ENCODE measurements at regions not wholly inside any gene's neighbourhood (a gene's known extent, or its start where the extent isn't known, plus 50 kb on each side); places are given as distances from the start of the nearest gene placed in this dataset.
"Not testable (repeated sequence)": the region's sequence is repeated elsewhere in the genome, so short reads cannot be mapped to it uniquely, and the experiment has no call there.

DNA sequence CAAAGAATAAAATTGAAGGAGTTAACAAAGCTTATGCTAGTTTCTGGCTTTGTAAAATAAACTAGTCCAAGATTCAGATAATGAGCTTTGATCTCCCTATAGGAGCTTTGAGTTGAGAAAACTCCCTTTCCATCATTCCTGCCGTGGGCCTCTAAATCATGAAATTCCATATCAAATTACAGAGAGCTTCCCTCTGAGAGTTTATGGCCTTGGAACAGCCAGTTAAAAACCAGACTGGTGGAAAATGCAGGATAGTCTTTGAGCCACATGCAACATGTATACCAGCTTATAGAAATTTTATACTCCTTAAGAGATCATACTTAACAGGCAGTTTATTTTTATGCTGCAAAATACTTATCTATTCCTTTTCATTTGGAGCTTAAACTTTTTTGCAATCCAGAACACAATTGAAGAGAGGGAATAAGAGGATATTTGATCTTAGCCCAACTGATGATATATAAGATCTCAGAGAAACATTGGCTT is 175.8 kb upstream of the ATP2B1 start:
- DNase-seq (ENCODE audit: low read depth, low spot score): no peak

DNA sequence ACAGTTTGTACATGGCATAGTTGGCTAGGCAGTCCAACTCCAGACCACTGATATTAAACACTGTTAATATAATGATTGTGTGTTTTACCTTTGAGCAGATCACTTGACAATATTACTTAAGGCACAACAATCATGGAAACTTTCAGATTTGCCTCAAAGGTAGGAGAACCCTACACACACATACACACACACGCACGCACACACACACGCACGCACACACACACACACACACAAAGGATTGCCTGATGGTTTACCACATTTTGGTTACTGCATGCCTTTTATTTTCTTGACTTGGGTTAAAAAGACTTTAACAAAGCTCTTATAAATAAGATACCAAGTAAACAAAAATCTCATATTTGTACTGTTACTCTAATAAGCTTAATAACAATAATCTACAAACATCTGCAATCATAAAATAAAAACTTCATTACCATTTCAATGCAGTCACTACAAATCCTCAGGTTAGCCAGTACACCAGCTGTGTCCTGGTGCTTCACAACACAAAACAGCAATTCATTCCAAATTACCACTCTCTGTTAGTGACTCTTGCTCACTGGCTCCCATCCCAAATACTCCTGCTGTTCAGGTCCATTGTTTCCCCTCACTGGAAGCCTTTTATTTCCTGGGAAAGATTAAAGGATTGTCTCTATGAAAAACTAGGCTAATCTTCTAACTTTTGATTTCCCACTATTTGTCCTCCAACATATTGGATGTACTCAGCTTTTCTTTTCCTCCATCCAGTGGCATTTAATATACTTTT is 175.2 kb upstream of the ATP2B1 start:
- DNase-seq (ENCODE audit: low read depth, low spot score): no peak

DNA sequence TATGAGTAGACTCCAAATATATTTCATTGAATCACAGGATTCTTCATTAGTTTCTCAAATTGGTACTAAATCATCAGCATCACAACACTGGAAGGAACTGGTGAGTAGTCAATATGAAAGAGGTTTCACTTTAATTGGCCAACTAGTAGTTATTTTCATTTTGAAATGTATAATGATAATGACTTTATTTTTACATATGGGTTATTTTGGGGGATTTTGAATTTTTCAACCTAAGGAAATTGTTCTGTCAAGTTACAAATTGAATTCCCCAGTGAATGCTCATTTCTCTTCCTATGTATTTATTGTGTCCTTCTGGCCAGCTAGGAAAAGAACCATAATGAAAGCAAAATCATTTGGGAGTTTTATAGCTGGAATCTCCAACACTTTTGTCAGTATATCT is 174.2 kb upstream of the ATP2B1 start:
- DNase-seq (ENCODE audit: low read depth, low spot score): no peak

DNA sequence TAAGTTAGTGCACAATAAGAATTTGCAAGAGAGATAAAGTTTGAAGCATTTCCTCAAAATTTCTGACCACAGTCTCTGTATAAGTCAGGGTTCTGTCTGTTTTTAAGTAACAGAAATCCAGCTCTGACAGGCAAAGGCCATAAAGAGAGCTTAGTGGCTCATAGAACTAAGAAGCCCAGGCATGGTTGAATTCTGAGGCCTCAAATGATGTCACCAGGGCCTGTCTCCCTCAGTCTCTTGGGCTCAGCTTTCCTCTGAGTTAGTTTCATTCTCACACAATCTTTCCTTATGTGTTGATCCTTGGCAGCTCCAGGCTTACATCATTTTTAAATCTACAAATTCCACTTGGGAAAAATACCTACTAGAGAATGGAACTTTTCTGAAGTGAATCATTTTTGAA is 173.4 kb upstream of the ATP2B1 start:
- DNase-seq (ENCODE audit: low read depth, low spot score): no peak

GRCh38 chr12:89880690-89881350 is 172.2 kb upstream of the ATP2B1 start:
- no peak for DNase-seq (ENCODE audit: low read depth, low spot score)

- no peak for DNase-seq (ENCODE audit: low read depth, low spot score)
These were observed 171.1 kb upstream of the ATP2B1 start for GRCh38 chr12:89879766-89880165.

GRCh38 chr12:89878950-89879349 is 170.3 kb upstream of the ATP2B1 start:
- no peak for DNase-seq (ENCODE audit: low read depth, low spot score)

DNA sequence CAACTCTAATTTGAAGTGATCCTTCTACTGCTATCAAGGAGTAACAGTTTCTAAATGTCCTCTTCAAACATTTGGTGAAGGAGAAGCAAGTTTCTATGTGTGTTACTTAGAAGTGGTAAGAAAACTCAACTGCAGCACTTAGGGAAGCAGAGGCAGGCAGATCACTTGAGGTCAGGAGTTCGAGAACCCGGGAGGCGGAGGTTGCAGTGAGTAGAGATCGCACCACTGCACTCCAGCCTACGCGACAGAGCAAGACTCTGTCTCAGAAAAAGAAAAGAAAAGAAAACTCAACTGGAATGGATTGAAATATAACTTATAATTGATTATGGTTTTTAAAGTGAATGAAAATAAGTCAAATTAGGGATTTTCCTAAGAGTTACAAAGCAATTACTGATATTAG is 169.7 kb upstream of the ATP2B1 start:
- DNase-seq (ENCODE audit: low read depth, low spot score): no peak

GRCh38 chr12:89877671-89878070 is 169.0 kb upstream of the ATP2B1 start:
- DNase-seq (ENCODE audit: low read depth, low spot score): no peak

DNA sequence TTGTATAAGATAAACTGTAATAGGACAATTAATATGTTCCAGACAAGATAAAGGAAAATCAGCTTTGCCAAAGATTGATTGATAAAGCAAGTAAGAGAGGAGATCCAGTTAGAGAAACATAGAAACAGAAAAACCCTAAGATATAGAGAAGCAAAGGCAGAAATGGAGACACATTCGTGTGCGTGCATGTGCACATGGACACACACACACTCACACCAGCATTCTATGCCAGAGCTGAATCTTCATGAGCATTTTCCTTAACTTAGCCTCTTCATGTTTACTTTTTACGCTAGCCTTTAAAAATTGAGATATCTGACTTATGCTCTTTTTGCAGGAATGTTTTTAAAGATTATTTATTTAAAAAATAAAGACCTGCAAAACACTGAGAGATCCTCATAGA is 168.5 kb upstream of the ATP2B1 start:
- no peak for DNase-seq (ENCODE audit: low read depth, low spot score)

- DNase-seq (ENCODE audit: low read depth, low spot score): no peak
These were observed 167.2 kb upstream of the ATP2B1 start for GRCh38 chr12:89875809-89876208.

GRCh38 chr12:89875225-89875624 is 166.6 kb upstream of the ATP2B1 start:
- DNase-seq (ENCODE audit: low read depth, low spot score): no peak

GRCh38 chr12:89874146-89874545 is 165.5 kb upstream of the ATP2B1 start:
- DNase-seq (ENCODE audit: low read depth, low spot score): no peak

DNA sequence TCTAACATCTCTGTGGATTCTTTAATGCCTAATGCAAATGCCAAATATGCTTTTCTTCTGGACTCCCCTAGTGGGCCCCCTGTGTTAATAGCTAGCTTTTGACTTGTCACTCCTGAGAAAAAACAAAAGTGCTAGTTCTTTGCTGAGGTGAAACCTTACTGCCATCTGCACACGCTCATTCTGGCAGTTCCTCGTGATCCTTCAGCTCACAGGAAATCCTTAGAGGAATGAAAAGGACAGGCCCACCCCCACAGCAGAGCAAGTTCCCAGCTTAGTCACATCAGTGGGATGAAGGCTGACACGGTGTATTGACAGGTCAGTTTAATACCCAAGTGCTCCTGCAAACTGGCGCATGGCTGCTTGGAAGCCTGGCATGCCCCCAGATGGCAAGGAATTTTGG is 165.1 kb upstream of the ATP2B1 start:
- no peak for DNase-seq (ENCODE audit: low read depth, low spot score)

- DNase-seq (ENCODE audit: low read depth, low spot score): no peak
These were observed 164.4 kb upstream of the ATP2B1 start for GRCh38 chr12:89872922-89873630.

- no peak for DNase-seq (ENCODE audit: low read depth, low spot score)
These were observed 162.0 kb upstream of the ATP2B1 start for GRCh38 chr12:89870413-89871184.

DNA sequence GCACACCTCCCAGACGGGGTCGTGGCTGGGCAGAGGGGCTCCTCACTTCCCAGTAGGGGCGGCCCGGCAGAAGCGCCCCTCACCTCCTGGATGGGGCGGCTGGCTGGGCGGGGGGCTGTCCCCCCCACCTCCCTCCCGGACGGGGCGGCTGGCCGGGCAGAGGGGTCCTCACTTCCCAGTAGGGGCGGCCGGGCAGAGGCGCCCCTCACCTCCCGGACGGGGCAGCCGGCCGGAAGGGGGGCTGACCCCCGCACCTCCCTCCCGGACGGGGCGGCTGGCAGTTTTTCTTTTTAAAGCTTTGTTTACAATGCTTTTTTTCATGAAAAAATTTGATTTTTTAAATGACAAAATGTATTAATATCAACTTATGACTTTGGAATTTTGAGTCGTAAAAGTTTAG is 159.0 kb upstream of the ATP2B1 start:
- DNase-seq (ENCODE audit: low read depth, low spot score): not testable (repeated sequence)

- DNase-seq (ENCODE audit: low read depth, low spot score): no peak
These were observed 155.8 kb upstream of the ATP2B1 start for GRCh38 chr12:89864411-89864810.

- DNase-seq (ENCODE audit: low read depth, low spot score): no peak
These were observed 155.3 kb upstream of the ATP2B1 start for GRCh38 chr12:89863968-89864367.

GRCh38 chr12:89863493-89863938 is 154.9 kb upstream of the ATP2B1 start:
- DNase-seq (ENCODE audit: low read depth, low spot score): no peak

- no peak for DNase-seq (ENCODE audit: low read depth, low spot score)
These were observed 154.1 kb upstream of the ATP2B1 start for GRCh38 chr12:89862511-89863445.

Data from smooth muscle cell of the brain vasculature (primary cell).